OCI-LY7 (cell line): ENCODE measurements at regions not wholly inside any gene's neighbourhood (a gene's known extent, or its start where the extent isn't known, plus 50 kb on each side); places are given as distances from the start of the nearest gene placed in this dataset.
"Not testable (repeated sequence)": the region's sequence is repeated elsewhere in the genome, so short reads cannot be mapped to it uniquely, and the experiment has no call there.

ENCODE experiments used
- BruUV-seq: library from RNA; stranded (reverse); fragments of 400-500 nt; replicated peaks from 2 replicates; lab custom pipeline; 2021; lab: Mats Ljungman, UMichigan
- CTCF ChIA-PET: fragments of 300-600 bp; sonication (Branson Sonifier 250); formaldehyde crosslinking; loops from one replicate; lab custom pipeline; 2022; ENCODE audit warnings: antibody characterized with exemption; ENCODE audit not compliant: unreplicated experiment; lab: Charles Lee
- POLR2A ChIA-PET: fragments of 300-600 bp; sonication (Branson Sonifier 250); formaldehyde crosslinking; loops from one replicate; lab custom pipeline; 2022; ENCODE audit warnings: antibody characterized with exemption; lab: Charles Lee
- DNase-seq: peaks from one replicate; pipeline ENCODE4 v3.0.0-alpha.2; 2015; ENCODE audit warnings: low spot score
- H2AFZ ChIP-seq: fragments of 200-600 bp; sonication (generic), shearing (Covaris generic); 2 replicates; pipeline ENCODE4 v1.6.1; 2014; ENCODE audit warnings: mild to moderate bottlenecking, antibody characterized with exemption, low read length, moderate library complexity
- H3K27ac ChIP-seq: fragments of 200-600 bp; sonication (generic); 2 replicates; pipeline ENCODE4 v1.5.1; 2014; ENCODE audit warnings: mixed run types, low read depth, mild to moderate bottlenecking, moderate library complexity, low read length, inconsistent platforms; ENCODE audit not compliant: poor library complexity, severe bottlenecking
- H3K36me3 ChIP-seq: fragments of 200-600 bp; sonication (generic); 2 replicates; pipeline ENCODE4 v1.6.1; 2014; ENCODE audit warnings: mild to moderate bottlenecking, antibody characterized with exemption, low read length, moderate library complexity, mixed read lengths; ENCODE audit not compliant: insufficient read depth
- H3K4me1 ChIP-seq: fragments of 200-600 bp; sonication (generic); 2 replicates; pipeline ENCODE4 v1.5.1; 2014; ENCODE audit warnings: mild to moderate bottlenecking, low read length; ENCODE audit not compliant: insufficient read depth, poor library complexity, severe bottlenecking
- H3K4me2 ChIP-seq: fragments of 200-600 bp; sonication (generic); 2 replicates; pipeline ENCODE4 v1.6.1; 2014; ENCODE audit warnings: mild to moderate bottlenecking, low read length
- H3K4me3 ChIP-seq: fragments of 200-600 bp; sonication (generic); 2 replicates; pipeline ENCODE4 v1.5.1; 2014; ENCODE audit warnings: mild to moderate bottlenecking, low read depth, low read length; ENCODE audit not compliant: poor library complexity, severe bottlenecking
- H3K79me2 ChIP-seq: fragments of 200-600 bp; sonication (generic); 2 replicates; pipeline ENCODE4 v1.6.1; 2016; ENCODE audit warnings: low read depth, mild to moderate bottlenecking, low read length, moderate library complexity, mixed read lengths; ENCODE audit not compliant: insufficient read depth
- H3K9me2 ChIP-seq: fragments of 200-600 bp; sonication (generic); 2 replicates; pipeline ENCODE4 v1.6.1; 2016; ENCODE audit warnings: mild to moderate bottlenecking, low read length, mixed read lengths; ENCODE audit not compliant: insufficient read depth
- H3K9me3 ChIP-seq: fragments of 200-600 bp; sonication (generic); 2 replicates; pipeline ENCODE4 v1.6.1; 2014; ENCODE audit warnings: mild to moderate bottlenecking, mixed run types, low read length, mixed read lengths
- H4K20me1 ChIP-seq: fragments of 200-600 bp; sonication (generic); 2 replicates; pipeline ENCODE4 v1.6.1; 2014; ENCODE audit warnings: mild to moderate bottlenecking, antibody characterized with exemption, low read length, moderate library complexity, mixed read lengths; ENCODE audit not compliant: insufficient read depth
- CTCF ChIP-seq: fragments of 200-600 bp; sonication (generic); conservative IDR thresholded peaks from 2 replicates; pipeline ENCODE4 v1.5.1; 2014; ENCODE audit warnings: mild to moderate bottlenecking, antibody characterized with exemption, low read length, moderate library complexity, mixed read lengths
- EZH2phosphoT487 ChIP-seq: fragments of 200-600 bp; sonication (generic); IDR thresholded peaks from 2 replicates; pipeline ENCODE4 v1.6.1; 2018; ENCODE audit warnings: low read depth, borderline replicate concordance, mild to moderate bottlenecking, mixed run types, antibody characterized with exemption, low read length, moderate library complexity, mixed read lengths
- intact Hi-C: fragments of 100-400 bp; cut with micrococcal nuclease; formaldehyde crosslinking; loops from one replicate; pipeline ENCODE4 v1.10.0; 2022; ENCODE audit not compliant: unreplicated experiment

- H2AFZ ChIP-seq, result no peak overlapping the region
- no peaks in the 10 kb centered on the region for H3K4me1 ChIP-seq
- no peaks in the 10 kb centered on the region for H3K79me2 ChIP-seq
- CTCF ChIA-PET, result interaction anchor here (1.1 kb wide), 1 partner anchor 14 kb away, joined by 4 read pairs; no protein-coding TSS in a partner anchor
- H3K27ac ChIP-seq, result no peak overlapping the region
- BruUV-seq, result no TSS peak
- no peaks in the 10 kb centered on the region for H4K20me1 ChIP-seq
- H3K36me3 ChIP-seq, result no peaks in the 10 kb centered on the region; the same call in 1 of the 2 replicates
- intact Hi-C loops, result no loop called here
- no peaks in the 10 kb centered on the region for H3K9me2 ChIP-seq
- no peak overlapping the region for H3K4me2 ChIP-seq
- no peak overlapping the region for H3K4me3 ChIP-seq
- POLR2A ChIA-PET, result interaction anchor here (0.7 to 2.3 kb wide), 6 partner anchors 9 to 66 kb away, joined by 3 to 6 read pairs (median 3); no protein-coding TSS in a partner anchor
- H3K9me3 ChIP-seq, result 0 out of 2 replicates have a peak, but pooled peaks cover 8% of the 10 kb centered on the region
- TF ChIP-seq CTCF (no peak), EZH2phosphoT487 (no peak)
- DNase-seq, result no peak
Measured at GRCh38 chr1:226461087-226461486, 53.2 kb upstream of the PARP1 start.

- POLR2A ChIA-PET, result interaction anchor here (0.6 kb wide), 1 partner anchor 77 kb away, joined by 4 read pairs; no protein-coding TSS in a partner anchor
- intact Hi-C loops, result no loop called here
- no peak overlapping the region for H3K4me2 ChIP-seq
- no peak for DNase-seq
- no peaks in the 10 kb centered on the region for H3K36me3 ChIP-seq
- TF ChIP-seq CTCF (no peak), EZH2phosphoT487 (no peak)
- peaks cover 11% of the 10 kb centered on the region; the same call in 1 of the 2 replicates for H3K9me3 ChIP-seq
- no peak overlapping the region for H3K4me3 ChIP-seq
- H3K79me2 ChIP-seq, result no peaks in the 10 kb centered on the region
- no peaks in the 10 kb centered on the region for H4K20me1 ChIP-seq
- no peaks in the 10 kb centered on the region for H3K4me1 ChIP-seq
- H2AFZ ChIP-seq, result no peak overlapping the region
- no TSS peak for BruUV-seq
- CTCF ChIA-PET, result interaction anchor here (0.7 kb wide), 1 partner anchor 14 kb away, joined by 3 read pairs; no protein-coding TSS in a partner anchor
- H3K9me2 ChIP-seq, result no peaks in the 10 kb centered on the region
- H3K27ac ChIP-seq, result no peak overlapping the region
Measured at GRCh38 chr1:226463925-226464586, 56.2 kb upstream of the PARP1 start.

GRCh38 chr1:226464587-226464971 is 56.7 kb upstream of the PARP1 start:
- DNase-seq, H3K4me2 ChIP-seq, H3K27ac ChIP-seq, H2AFZ ChIP-seq, H3K9me2 ChIP-seq, H4K20me1 ChIP-seq, BruUV-seq, H3K4me3 ChIP-seq, H3K79me2 ChIP-seq, H3K4me1 ChIP-seq, H3K36me3 ChIP-seq, intact Hi-C loops: not testable (repeated sequence)
- CTCF ChIA-PET, result interaction anchor here (0.7 kb wide), 1 partner anchor 14 kb away, joined by 3 read pairs; no protein-coding TSS in a partner anchor
- peaks cover 16% of the 10 kb centered on the region; the same call in 1 of the 2 replicates for H3K9me3 ChIP-seq
- POLR2A ChIA-PET, result interaction anchor here (0.6 kb wide), 2 partner anchors 21 to 78 kb away, joined by 3 to 4 read pairs; no protein-coding TSS in a partner anchor
